Fibroblast of peridontal ligament (primary cell): ENCODE measurements at regions not wholly inside any gene's neighbourhood (a gene's known extent, or its start where the extent isn't known, plus 50 kb on each side); places are given as distances from the start of the nearest gene placed in this dataset.

Experiments
- DNase-seq: peaks from one replicate; pipeline ENCODE4 v3.0.0-alpha.2; 2010; ENCODE audit errors: extremely low read depth

- DNase-seq, result no peak
These were observed 1085.0 kb upstream of the TENM4 start for GRCh38 chr11:80525663-80526405.

GRCh38 chr11:80524349-80524748 lies 1083.5 kb upstream of the TENM4 start:
- DNase-seq, result no peak

- DNase-seq, result no peak
These were observed 1082.2 kb upstream of the TENM4 start for GRCh38 chr11:80523057-80523456.

GRCh38 chr11:80521592-80521991 lies 1080.8 kb upstream of the TENM4 start:
- DNase-seq, result no peak

- no peak for DNase-seq
These were observed 1079.7 kb upstream of the TENM4 start for GRCh38 chr11:80520507-80520887.

GRCh38 chr11:80519596-80520506 lies 1079.0 kb upstream of the TENM4 start:
- no peak for DNase-seq

- DNase-seq, result no peak
These were observed 1076.9 kb upstream of the TENM4 start for GRCh38 chr11:80517701-80518100.

- DNase-seq, result no peak
These were observed 1074.3 kb upstream of the TENM4 start for GRCh38 chr11:80515097-80515496.

- no peak for DNase-seq
These were observed 1071.7 kb upstream of the TENM4 start for GRCh38 chr11:80512491-80512890.

- DNase-seq, result no peak
These were observed 1064.9 kb upstream of the TENM4 start for GRCh38 chr11:80505771-80506170.

- DNase-seq, result no peak
These were observed 1063.2 kb upstream of the TENM4 start for GRCh38 chr11:80503990-80504389.

- DNase-seq, result no peak
These were observed 1061.7 kb upstream of the TENM4 start for GRCh38 chr11:80502511-80502910.

GRCh38 chr11:80495116-80495515 lies 1054.3 kb upstream of the TENM4 start:
- DNase-seq, result no peak

GRCh38 chr11:80487952-80488351 lies 1047.1 kb upstream of the TENM4 start:
- DNase-seq, result no peak

- no peak for DNase-seq
These were observed 1045.8 kb upstream of the TENM4 start for GRCh38 chr11:80486678-80487077.

GRCh38 chr11:80477178-80477577 lies 1036.3 kb upstream of the TENM4 start:
- DNase-seq, result no peak

GRCh38 chr11:80473562-80473961 lies 1032.7 kb upstream of the TENM4 start:
- no peak for DNase-seq

- no peak for DNase-seq
These were observed 1029.0 kb upstream of the TENM4 start for GRCh38 chr11:80469871-80470270.

- no peak for DNase-seq
These were observed 1025.7 kb upstream of the TENM4 start for GRCh38 chr11:80466570-80466969.

GRCh38 chr11:80462211-80462610 lies 1021.4 kb upstream of the TENM4 start:
- no peak for DNase-seq

- DNase-seq, result no peak
These were observed 1017.5 kb upstream of the TENM4 start for GRCh38 chr11:80458376-80458775.

- no peak for DNase-seq
These were observed 1017.0 kb upstream of the TENM4 start for GRCh38 chr11:80457823-80458222.

- no peak for DNase-seq
These were observed 1015.0 kb upstream of the TENM4 start for GRCh38 chr11:80455818-80456217.
